ENCODE measurements at regions not wholly inside any gene's neighbourhood (a gene's known extent, or its start where the extent isn't known, plus 50 kb on each side); places are given as distances from the start of the nearest gene placed in this dataset.
A peak's percentile ranks its signal among the peaks of the same experiment; 100 is the strongest.
"Not testable (repeated sequence)": the region's sequence is repeated elsewhere in the genome, so short reads cannot be mapped to it uniquely, and the experiment has no call there.

DNA sequence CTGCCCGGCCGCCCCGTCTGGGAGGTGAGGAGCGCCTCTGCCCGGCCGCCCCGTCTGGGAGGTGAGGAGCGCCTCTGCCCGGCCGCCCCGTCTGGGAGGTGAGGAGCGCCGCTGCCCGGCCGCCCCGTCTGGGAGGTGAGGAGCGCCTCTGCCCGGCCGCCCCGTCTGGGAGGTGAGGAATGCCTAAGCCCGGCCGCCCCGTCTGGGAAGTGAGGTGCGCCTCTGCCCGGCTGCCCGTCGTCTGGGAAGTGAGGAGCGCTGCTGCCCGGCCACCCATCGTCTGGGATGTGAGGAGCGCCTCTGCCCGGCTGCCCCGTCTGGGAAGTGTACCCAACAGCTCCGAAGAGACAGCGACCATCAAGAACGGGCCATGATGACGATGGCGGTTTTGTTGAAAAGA lies 136.6 kb upstream of the PROKR2 start:
- DNase-seq (ENCODE audit: low spot score) = not testable (repeated sequence)

DNA sequence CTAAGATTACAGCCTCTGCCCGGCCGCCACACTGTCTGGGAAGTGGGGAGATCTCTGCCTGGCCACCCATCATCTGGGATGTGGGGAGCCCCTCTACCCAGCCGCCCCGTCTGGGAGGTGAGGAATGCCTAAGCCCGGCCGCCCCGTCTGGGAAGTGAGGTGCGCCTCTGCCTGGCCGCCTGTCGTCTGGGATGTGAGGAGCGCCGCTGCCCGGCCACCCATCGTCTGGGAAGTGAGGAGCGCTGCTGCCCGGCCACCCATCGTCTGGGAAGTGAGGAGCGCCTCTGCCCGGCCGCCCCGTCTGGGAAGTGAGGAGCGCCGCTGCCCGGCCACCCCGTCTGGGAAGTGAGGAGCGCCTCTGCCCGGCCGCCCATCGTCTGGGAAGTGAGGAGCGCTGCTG lies 135.9 kb upstream of the PROKR2 start:
- not testable (repeated sequence) for DNase-seq (ENCODE audit: low spot score)

DNA sequence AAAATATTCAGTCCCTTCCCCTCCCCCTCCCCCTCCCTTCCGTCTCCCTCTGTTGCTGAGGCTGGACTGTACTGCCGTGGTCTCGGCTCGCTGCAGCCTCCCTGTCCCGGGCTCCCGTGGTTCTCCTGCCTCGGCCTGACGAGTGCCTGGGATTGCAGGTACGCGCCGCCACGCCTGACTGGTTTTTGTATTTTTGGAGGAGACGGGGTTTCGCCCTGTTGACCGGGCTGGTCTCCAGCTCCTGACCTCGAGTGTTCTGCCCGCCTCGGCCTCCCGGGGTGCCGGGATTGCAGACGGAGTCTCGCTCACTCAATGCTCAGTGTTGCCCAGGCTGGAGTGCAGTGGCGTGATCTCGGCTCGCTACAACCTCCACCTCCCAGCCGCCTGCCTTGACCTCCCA lies 135.5 kb upstream of the PROKR2 start:
- DNase-seq (ENCODE audit: low spot score) = not testable (repeated sequence)

DNA sequence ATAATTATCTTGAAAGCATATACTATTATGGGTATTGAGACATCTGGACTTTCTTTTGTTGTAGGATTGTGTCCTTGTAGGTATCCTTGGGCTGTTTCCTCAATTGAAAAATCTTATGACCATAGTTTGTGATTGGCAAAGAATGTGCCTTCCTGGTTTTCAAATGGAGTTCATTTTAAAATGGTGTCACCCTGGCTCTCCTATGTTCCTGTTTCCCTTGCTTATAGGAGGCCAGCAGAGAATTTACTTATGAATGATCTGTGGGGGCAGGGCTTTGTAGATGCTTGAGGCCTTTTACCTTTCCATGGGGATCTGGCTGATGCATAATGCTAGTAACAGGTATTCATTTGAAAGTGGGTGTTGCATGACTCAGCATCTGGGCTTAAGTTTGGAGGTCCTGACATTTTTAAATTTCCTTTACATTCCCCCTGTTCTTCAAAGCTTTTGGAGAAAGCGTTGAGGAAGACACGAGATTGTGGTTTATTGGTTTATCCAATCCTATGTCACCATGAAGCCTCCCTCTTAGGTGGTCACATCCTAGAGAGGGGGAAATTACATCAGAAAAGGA lies 135.0 kb upstream of the PROKR2 start:
- no peak for DNase-seq (ENCODE audit: low spot score)

DNA sequence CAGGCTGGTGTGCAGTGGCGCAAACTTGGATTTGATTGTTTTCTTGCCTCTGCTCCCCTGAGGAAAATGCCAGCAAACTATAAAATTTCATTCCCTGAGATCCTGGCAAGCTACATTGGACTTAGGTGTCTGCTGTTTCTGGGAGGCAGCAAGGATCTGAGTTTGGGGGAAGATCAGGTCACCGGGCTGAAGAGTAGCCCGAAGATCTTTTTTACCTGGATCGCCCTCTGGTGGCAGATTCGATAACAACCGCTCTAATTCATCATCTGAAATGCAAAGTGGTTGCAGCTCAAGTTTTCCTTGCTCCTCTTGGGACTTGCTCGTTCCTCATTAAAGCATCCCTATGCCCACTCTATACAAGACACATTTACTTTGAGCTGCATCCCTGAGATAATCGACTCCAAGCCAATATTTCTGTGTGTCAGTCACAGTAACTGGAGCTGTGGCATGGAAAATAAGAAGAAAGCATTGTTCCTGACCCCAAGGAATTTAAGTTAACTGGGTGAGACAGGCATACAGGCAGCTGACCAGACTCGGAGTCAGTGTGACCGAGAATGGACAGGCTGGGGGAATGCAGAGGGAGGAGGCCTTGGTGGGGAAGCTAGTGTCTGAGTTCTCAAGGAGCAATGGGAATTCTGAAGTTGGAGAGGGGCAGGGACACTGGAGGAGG lies 131.8 kb upstream of the PROKR2 start:
- DNase-seq (ENCODE audit: low spot score) = peak; percentile 57

DNA sequence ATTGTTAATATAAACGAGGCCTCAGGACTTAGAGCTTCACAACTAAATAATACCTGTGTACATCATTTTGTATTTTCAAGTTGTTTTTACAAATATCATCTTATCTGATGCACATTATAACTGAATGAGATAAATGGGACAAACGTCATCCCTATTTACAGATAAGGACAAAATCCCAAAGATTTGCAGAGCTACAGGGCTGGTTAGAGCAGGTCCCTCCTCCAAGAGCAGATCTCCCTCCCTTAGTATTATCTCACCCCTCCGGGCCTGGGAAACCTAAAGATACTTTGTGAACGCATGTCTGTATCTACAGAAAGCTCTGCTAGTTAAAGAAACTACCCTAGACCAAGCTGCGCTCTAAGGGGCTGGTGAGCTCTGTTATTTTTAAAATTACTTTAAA lies 130.4 kb upstream of the PROKR2 start:
- no peak for DNase-seq (ENCODE audit: low spot score)

DNA sequence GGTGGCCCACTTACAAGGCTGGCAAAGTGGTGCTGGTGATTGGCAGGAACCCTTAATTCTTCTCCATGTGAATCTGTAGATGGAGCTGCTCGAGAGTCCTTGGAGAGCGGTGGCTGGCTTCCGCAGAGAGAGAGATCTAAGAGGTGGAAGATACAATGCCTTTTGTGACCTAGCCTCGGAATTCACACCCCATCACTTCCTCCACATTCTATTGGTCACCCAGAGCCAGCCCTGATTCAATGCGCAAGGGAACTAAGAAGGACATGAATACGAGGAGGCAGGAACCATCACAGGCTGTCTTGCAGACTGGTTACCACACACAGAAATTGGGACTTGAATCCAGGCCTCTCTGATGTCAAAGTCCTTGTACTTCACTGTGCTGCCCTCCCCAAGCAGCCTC lies 128.9 kb upstream of the PROKR2 start:
- no peak for DNase-seq (ENCODE audit: low spot score)

DNA sequence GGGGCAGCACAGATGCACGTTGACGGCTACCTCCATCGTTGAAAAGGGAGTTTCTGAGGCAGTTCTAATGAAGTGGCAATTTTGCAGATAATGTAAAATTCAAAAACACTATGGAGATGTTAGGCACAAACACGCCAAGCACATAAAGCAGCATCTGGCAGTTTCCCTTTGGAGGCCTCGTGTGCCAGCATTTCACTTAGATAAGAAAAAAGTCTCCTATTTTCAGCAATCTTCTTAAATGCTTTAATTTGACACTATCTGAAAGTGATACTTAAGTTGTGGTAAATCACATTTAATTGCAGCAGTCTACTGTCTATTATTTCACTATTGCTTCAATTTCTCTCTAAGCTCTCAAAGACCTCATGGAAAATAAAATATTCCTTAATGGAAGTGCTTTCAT lies 125.3 kb upstream of the PROKR2 start:
- DNase-seq (ENCODE audit: low spot score) = no peak

DNA sequence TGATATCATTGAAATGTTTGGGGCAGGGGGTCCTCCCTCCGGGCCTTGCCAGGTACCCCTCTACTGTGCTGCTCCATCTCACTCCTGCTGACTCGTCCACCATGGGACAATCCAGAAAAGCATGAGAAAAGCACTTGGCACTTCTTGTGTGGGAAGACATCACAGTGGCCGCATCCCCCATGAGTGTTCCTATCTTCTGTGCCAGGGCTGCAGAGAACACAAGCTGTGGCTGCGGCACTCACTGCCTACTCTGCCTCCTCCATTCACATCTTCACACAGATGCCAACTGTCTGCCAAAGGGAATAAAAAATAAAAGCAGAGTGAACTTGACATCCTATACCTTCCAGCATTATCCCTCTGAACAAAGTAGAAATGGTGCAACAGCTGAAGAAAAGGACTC lies 117.4 kb upstream of the PROKR2 start:
- DNase-seq (ENCODE audit: low spot score) = no peak

DNA sequence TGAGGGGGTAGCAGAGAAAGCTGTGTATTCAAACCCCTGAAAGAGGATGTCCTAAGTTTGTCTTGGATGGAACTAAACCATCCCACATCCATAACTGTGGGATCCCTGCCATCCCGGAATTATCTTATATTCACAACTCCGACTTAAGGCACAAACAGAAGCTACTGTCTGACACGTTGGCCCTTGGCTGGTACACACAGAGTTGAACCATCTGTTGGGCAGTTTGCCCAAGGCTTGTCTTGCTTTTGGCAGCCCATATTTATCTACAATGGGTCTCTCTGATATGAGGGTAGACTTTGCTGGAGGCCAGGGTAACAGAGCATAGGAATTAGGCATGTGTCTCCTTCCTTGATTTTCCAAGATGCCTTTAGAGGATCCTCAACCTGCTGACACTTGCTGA lies 116.6 kb upstream of the PROKR2 start:
- no peak for DNase-seq (ENCODE audit: low spot score)

DNA sequence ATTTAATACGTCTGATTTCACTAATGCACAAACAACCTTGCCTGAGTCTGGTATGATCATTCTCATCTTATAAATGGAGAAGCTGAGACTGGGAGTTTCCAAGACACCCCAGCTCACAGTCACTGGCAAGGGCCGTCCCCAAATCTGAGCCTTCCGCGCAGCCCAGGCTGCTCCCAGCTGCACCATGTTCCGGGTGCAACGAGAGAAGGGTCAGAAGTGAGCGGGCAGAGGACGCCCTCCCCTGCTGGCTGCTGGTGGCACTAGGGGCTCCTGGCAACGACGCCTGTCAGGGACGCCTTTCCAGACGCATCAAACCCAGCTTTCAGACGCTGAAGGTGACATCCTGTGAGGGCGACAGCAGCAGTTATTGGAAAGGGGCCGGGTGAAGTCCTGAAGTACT lies 115.3 kb upstream of the PROKR2 start:
- no peak for DNase-seq (ENCODE audit: low spot score)

DNA sequence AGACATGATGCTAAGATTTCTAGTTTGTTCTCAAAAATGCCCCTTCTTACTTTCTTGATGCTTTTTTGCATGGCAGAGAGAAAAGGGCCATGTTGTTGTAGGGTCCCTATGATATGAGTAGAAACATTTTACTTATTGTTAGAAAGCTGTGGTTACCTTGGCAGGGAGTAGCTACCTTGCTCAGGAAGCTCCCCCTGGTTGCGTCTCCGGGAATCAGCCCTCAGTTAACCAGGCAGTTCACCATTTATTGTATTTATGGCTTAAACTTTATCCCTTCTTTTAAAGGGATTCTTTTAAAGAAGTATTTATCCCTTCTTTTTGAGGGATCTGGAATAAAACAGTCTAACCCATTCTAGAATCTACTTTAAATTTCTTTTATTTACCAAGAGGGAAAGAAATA lies 113.9 kb upstream of the PROKR2 start:
- DNase-seq (ENCODE audit: low spot score) = no peak

DNA sequence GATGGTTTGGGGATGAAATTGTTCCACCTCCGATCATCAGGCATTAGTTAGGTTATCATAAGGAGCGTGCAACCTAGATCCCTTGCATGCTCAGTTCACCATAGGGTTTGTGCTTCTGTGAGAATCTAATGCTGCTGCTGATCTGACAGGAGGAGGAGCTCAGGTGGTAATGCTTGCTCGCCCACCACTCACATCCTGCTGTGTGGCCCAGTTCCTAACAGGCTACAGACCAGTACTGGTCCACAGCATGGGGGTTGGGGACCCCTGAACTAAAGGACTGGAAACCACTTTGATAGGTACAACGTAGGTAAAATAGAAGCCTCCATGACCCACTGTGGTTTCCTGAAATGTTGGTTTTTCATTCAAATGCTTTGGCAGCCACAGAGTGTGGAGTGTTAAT lies 109.3 kb upstream of the PROKR2 start:
- no peak for DNase-seq (ENCODE audit: low spot score)

DNA sequence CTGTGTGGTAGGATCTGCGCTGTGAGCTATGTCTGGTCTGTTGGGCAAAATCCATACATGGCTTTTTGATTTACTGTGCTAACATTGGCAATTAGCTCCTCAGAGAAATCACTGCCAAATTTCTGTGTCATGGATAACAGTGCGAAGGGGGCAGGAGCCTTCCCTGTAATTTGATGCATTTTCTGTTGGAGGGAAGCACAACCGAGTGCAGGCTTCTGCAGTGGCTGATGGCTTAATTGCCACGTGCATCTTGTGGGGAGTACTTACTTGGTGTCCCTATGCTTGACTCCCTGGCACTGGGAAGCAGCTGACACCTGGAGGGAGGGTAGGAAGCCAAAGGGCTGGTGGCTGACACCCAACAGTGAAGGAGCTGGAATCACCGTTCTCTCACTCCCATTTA lies 99.3 kb upstream of the PROKR2 start:
- no peak for DNase-seq (ENCODE audit: low spot score)

DNA sequence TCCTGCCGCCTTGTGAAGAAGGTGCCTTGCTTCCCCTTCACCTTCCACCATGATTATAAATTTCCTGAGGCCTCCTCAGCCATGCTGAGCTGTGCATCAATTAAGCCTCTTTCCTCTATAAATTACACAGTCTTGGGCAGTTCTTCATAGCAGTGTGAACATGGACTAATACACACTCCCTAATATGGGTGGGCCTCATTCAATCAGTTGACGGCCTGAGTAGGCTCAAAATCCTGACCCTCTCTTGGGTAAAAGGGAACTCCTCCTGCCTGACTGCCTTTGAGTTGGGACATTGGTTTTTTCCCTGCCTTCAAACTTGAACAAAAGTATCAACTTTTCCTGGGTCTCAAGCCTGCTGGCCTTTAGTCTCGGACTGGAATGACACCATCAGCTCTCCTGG lies 96.6 kb upstream of the PROKR2 start:
- no peak for DNase-seq (ENCODE audit: low spot score)

DNA sequence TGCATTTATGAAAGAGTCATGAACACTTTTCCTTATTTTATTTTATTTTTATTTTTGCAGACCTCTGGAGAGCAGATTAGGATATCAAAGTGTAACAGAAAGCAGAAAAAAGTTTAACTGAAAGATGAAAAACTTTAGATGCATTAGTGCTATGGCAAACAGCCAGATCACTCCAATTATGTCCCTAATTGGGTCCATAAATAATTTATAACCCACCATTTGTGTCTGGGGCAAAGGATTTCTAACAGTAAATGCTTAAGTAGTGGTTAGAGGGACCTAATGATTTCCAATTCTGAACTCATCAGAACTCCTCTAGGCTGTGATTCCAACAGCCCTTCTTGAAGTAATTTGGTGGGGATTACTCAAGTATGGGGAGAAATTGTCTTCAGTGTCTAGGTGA lies 93.7 kb upstream of the PROKR2 start:
- DNase-seq (ENCODE audit: low spot score) = no peak

DNA sequence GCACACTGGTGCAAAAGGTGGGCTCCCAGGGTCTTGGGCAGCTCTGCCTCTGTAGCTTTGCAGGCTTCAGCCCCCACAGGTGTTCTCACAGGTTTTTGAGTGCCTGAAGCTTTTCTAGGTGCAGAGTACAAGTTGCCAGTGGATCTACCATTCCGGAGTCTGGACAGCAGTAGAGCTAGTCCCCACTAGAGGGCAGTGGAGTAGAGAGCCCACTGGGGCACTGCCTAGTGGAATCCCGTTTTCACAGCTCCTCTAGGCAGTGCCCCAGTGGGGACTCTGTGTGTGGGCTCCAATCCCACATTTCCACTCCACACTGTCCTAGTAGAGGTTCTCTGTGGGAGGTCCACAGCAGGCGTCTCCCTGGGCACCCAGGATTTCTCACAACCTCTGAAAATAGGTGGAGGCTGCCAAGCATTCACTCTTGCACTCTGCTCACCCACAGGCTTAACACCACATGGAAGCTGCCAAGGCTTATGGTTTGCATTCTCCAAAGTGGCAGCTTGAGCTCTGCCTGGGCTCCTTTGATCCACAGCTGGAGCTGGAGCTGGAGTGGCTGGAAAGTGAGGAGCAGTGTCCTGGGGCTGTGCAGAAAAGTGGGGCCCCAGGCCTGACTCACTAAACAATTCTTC lies 86.3 kb upstream of the PROKR2 start:
- peak; percentile 28 for DNase-seq (ENCODE audit: low spot score)

DNA sequence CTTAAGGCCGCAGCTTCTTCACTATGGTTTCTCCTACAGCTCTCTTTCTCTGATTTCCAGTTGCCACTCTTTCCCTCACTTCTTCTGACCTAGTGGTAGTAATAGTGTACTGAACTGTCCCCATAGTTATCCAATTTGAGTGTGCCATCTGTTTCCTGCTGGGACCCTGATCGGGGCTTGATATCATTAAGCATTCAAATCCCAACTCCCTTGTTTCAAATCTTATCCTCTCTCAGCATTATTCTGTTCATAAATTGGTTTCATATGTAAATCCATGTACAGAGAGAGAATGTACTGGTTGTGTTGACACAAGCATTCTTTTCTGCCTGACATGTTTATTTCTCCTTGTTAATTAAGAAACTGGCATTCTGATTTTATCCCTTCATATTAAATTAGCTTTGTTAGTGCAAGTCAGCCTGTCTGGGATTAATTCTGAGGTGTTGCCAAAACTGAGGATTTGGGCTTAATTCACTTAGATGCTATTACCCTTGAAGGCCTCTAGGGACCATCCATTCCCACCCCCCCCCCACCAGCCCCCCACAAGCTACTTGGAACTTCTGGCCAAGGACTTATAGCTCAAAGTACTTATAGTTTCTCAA lies 84.6 kb upstream of the PROKR2 start:
- no peak for DNase-seq (ENCODE audit: low spot score)

DNA sequence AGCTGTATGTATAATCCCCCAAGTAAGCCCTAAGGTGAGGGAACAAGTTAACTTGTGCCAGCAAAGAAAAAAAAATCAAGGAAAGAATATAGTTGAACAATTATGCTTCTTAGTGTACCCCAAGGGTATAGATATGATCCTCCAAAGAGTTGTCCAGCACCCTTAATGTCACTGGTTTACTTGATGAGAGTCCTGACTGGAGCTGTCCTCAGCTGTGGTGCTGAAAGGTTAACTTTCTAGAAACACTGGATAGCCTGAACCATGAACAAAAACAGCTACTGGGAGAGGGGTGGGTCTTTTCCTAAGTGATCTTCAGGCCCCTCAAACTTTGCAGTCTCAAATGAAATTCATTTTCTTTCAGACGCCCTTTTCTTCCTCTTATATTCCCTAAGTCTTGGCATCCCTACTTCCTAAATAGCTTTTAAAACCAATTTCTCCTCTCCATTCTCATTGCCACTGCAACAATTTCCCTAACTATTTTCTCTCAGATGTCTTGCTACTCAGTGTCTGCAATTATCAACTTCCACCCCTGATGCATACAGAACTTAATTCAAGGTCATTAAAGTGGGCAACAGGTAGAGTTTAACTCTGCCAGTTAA lies 83.5 kb upstream of the PROKR2 start:
- peak; percentile 2 for DNase-seq (ENCODE audit: low spot score)

DNA sequence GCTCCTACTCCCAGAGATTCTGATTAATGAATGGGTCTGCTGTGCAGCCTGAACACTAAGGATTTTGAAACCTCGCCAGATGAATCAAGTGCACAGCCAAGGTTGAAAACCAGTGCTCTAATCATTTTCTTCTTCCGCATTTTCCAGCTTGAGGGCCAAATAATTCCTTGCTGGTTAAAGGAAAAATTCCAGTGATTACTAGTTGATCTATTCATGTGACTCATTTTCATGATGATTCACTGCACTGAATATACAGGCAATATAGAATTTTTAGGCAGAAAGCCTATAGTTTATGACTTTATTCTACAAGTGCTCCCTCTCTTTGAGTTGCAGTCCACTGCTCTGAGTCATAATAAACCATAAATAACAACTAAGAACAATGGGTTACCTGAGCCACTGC lies 80.6 kb upstream of the PROKR2 start:
- no peak for DNase-seq (ENCODE audit: low spot score)

DNA sequence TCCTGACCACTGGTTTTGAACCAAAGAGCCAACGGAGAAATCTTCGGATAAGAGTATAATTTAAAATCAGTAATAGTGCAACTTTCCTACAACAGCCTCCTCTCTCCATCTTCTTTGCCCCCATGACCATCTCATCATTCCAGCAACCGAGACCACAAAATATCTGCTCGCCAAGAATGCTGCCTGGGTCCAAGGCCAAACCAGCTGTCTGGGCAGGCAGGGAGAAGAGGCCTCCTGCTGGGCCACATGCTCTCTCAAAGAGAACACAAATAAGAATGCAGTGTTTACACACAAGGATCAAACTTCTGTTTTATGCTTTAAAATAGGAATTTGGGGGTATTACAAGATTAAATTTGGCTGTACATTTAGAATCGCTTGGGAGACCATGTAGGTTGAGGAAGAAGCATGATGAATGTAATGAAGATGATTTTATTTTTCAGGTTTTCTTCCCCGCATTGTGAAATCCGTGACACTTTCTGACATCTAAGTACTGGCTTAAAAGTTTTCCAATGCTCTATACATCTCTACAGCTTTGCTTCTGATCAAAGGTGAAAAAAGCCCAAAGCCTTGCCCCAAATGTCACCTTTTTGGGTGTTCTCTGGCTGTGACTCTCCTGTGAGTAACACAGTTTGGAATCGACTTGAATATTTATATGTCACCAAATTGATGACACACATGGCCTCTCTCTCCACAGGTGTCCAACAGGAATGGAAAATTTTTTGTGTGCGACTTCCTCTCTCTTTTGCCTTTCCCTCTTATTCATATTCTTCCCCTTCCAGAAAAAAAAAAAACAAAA lies 79.4 kb upstream of the PROKR2 start:
- DNase-seq (ENCODE audit: low spot score) = no peak

DNA sequence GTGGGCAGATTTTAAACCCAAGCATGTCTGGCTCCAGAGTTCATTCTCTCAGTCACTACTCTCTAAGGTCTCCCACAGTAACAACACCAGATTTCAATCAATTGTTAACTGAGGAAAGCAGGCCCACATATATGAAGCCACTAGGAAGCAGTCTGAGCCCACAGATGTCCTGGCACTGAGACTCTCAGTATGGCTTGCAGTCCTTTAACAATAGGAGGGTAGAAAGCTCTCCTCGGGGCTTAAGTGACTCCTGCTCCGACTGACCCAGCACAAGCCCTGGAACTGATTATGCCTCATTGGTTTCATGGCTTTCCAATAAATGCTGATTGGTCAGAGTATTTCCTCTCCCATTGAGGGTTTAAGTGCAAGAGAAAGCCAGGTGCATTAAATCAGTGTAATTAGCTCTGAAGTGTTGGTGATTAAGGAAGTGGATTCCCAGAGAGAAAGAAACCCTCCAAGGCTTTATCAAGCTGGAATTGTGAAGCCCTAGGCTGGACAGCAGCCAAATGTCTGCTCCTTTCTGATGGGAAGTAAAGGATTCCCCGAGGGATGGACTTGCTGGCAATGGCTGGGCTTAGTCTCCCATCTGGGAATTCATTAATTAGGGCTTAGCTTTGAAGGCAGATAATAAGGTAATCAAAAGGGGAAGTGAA lies 76.6 kb upstream of the PROKR2 start:
- no peak for DNase-seq (ENCODE audit: low spot score)
